Body of pancreas (tissue), 4 donors: ENCODE measurements at regions not wholly inside any gene's neighbourhood (a gene's known extent, or its start where the extent isn't known, plus 50 kb on each side); places are given as distances from the start of the nearest gene placed in this dataset.

ENCODE experiments used
- POLR2A ChIP-seq, 3 donors: fragments of 450-650 bp; IDR thresholded peaks; one replicate each; pipeline ENCODE4 v1.6.1; 2016; ENCODE audit warnings: antibody characterized with exemption in 3 of 3, mild to moderate bottlenecking in 2 of 3
- TF ChIP-seq, protein P1 (sequence below), 7 experiments: fragments of 450-650 bp in 4 of 7; fragments of 200-600 bp in 3 of 7; sonication (generic) in 3 of 7; IDR thresholded peaks; one replicate each; pipeline ENCODE4 v1.5.1; 2016 to 2019; ENCODE audit warnings: antibody characterized with exemption in 7 of 7

GRCh38 chr1:119288751-119289150 lies 79.8 kb upstream of the HAO2 start:
- TF ChIP-seq, protein P1, sequence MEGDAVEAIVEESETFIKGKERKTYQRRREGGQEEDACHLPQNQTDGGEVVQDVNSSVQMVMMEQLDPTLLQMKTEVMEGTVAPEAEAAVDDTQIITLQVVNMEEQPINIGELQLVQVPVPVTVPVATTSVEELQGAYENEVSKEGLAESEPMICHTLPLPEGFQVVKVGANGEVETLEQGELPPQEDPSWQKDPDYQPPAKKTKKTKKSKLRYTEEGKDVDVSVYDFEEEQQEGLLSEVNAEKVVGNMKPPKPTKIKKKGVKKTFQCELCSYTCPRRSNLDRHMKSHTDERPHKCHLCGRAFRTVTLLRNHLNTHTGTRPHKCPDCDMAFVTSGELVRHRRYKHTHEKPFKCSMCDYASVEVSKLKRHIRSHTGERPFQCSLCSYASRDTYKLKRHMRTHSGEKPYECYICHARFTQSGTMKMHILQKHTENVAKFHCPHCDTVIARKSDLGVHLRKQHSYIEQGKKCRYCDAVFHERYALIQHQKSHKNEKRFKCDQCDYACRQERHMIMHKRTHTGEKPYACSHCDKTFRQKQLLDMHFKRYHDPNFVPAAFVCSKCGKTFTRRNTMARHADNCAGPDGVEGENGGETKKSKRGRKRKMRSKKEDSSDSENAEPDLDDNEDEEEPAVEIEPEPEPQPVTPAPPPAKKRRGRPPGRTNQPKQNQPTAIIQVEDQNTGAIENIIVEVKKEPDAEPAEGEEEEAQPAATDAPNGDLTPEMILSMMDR (IDR thresholded peaks at IDR 0.05) = no peak
- TF ChIP-seq POLR2A (IDR thresholded peaks at IDR 0.05) = no peak
